Erythroblast (primary cell): ENCODE measurements at regions not wholly inside any gene's neighbourhood (a gene's known extent, or its start where the extent isn't known, plus 50 kb on each side); places are given as distances from the start of the nearest gene placed in this dataset.
"Not testable (repeated sequence)": the region's sequence is repeated elsewhere in the genome, so short reads cannot be mapped to it uniquely, and the experiment has no call there.

Experiments used
- GATA1 ChIP-seq: IDR thresholded peaks from 2 replicates; pipeline ENCODE4 v1.6.1; 2011; ENCODE audit warnings: low read depth, mild to moderate bottlenecking, control low read depth, low read length, moderate library complexity
- POLR2A ChIP-seq: IDR thresholded peaks from 2 replicates; pipeline ENCODE4 v1.6.1; 2011; ENCODE audit warnings: mild to moderate bottlenecking, low read length

DNA sequence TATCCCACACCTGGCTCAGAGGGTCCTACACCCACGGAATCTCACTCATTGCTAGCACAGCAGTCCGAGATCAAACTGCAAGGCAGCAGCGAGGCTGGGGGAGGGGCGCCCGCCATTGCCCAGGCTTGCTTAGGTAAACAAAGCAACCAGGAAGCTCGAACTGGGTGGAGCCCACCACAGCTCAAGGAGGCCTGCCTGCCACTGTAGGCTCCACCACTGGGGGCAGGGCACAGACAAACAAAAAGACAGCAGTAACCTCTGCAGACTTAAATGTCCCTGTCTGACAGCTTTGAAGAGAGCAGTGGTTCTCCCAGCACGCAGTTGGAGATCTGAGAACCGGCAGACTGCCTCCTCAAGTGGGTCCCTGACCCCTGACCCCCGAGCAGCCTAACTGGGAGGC lies 850.7 kb downstream of the EPHA3 start:
- TF ChIP-seq POLR2A, GATA1: not testable (repeated sequence)
